SKM-1 (cell line): ENCODE measurements at regions not wholly inside any gene's neighbourhood (a gene's known extent, or its start where the extent isn't known, plus 50 kb on each side); places are given as distances from the start of the nearest gene placed in this dataset.

ENCODE experiments used
- DNase-seq: peaks from one replicate; lab custom pipeline; 2025; ENCODE audit not compliant: unreplicated experiment; lab: John Stamatoyannopoulos, UW

- no peak for DNase-seq
These were observed 420.0 kb upstream of the ST6GAL2 start for GRCh38 chr2:107305966-107306365.

- DNase-seq, result no peak
These were observed 420.9 kb upstream of the ST6GAL2 start for GRCh38 chr2:107306881-107307280.

GRCh38 chr2:107308835-107309234, 422.9 kb upstream of the ST6GAL2 start:
- DNase-seq, result no peak

GRCh38 chr2:107312240-107312639, 426.3 kb upstream of the ST6GAL2 start:
- DNase-seq, result no peak

DNA sequence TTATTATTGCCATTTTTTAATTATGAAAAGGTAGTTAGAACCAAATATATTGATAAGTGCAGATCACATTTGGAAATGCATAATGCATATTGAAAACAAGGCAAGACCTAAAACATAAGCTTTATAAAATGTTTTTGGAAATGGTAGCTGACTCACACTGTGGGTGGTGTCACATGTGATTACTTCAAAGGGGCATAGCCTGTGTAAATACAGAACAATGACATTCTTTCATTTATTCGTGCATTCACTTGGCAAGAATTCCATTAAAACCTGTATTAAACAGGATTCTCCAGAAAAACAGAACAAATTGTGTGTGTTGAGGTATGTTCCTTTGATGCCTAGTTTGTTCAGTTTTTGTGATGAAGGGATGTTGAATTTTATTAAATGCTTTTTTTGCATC, 427.3 kb upstream of the ST6GAL2 start:
- DNase-seq, result no peak

GRCh38 chr2:107320881-107321280, 434.9 kb upstream of the ST6GAL2 start:
- no peak for DNase-seq

DNA sequence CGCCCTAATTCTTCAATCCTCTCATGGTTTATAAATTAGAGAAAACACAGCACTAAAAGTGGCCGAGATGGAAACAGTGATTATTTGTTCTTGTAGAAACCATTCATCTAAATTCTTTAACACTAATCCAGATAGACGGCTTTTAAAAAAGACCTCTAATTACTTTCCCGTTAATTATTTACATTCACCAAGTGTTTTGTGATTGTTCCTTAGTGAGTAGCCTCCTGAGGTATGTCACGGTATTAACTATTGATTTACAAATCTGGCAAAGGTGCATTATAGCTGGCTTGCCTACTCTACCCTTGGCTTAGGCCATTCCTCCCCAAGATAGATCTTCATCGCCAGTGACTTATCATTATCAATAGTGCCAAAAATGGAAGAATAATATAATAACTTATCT, 436.4 kb upstream of the ST6GAL2 start:
- DNase-seq, result no peak

GRCh38 chr2:107323946-107324565, 438.1 kb upstream of the ST6GAL2 start:
- no peak for DNase-seq

GRCh38 chr2:107325981-107326786, 440.2 kb upstream of the ST6GAL2 start:
- no peak for DNase-seq

GRCh38 chr2:107334306-107334705, 448.3 kb upstream of the ST6GAL2 start:
- DNase-seq, result no peak

DNA sequence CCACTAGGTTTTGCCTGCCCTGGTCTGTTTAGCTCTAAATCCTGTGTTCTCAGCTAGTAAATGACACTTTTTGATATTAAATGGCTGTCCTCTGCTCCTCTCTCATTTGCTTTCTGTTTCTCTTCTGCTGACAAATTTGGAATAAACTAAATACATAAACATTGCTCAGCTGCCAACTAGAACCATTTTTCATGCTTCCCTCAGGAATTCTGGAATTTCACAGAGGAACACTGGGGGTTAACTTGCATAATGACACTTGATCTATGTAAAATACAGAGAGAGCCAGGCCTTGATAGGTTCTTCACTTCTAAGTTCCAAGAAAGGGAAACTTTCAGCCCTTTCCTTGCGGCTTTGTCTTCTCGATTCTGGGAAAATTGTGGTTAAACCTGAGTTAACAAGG, 450.6 kb upstream of the ST6GAL2 start:
- DNase-seq, result no peak

- no peak for DNase-seq
These were observed 451.4 kb upstream of the ST6GAL2 start for GRCh38 chr2:107337209-107337898.

DNA sequence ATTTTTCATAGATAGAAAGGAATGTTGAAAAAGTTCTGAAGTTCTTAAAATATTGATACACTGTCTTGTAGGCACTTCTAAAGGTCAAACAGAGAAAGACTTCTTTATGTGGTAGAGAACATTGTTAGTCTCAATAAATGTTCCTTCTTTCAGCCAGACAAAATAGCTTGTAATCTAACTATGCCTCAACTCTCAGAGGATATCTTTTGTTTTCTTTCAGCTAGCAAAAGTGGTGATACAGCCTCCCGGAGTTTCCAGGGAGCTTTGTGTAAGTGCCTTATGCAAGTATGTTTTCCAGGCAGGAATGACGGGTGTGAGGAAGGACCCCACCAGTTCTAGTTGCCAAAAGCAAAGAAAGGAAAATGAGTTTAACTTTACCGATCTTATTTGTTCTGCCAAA, 452.1 kb upstream of the ST6GAL2 start:
- DNase-seq, result no peak

DNA sequence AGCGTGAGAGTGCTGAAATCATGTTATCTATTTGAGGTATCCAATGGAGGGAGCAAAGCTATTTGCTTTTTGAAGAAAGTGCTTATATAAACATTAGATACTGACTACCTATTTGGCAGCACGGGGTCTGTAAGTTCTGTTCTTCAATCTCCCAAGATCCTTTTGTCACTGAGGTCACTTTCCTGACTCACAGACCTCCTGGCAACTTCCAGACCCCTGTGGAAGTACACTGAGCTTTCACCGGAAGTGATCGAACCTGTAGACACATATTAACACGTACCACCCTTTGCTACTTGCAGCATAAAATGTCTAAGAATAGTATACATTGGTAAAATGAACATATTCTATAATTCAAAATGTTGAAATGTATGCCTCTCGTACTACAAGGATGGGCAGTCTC, 452.6 kb upstream of the ST6GAL2 start:
- no peak for DNase-seq

DNA sequence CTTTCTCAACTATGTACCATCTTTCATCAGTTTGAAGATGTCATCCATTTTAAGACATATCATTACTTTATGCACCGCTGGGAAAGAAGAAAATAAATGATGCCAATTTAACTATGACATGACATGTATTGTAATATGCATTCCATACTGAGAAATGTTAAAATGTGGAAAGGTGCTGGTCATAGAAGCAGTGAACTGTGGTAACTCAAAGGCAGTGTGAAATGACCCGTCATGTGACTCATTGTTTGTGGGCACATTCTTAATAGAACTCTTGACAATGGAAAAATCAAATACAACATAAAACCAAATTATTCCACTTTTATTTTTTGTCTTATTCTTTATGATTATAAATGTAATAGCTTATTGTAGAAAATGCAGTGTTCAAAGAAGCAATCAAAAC, 455.0 kb upstream of the ST6GAL2 start:
- DNase-seq, result no peak

DNA sequence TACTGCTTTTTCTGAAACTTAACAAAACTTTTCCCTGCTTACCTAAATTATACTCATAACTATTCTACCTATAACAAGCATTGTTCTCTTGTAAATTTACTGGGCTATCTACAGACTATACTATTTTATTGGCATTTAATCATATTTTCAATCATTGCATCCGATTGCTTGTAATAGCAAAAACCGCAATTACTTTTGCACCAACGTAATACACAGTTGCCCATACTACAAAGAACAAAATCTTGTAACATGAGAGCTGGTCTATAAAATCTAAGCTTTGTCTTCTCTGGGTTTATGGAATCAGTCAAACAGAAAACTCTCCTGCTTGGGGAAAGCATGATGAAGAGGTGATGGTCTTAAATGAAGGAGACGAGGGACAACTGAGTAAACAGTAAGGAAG, 463.4 kb upstream of the ST6GAL2 start:
- DNase-seq, result no peak

DNA sequence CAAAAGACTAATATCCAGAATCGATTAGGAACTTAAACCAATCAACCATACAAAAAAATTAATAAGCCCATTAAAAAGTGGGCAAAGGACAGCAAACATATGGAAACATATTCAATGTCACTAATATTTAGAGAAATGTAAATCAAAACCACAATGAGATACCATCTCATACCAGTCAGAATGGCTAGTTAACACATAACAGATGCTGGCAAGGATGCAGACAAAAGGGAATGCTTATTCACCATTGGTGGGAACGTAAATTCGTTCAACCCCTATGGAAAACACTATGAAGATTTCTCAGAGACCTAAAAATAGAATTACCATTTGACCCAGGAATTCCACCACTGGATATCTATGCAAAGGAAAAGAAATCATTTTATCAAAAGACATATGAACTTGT, 468.2 kb upstream of the ST6GAL2 start:
- no peak for DNase-seq

- no peak for DNase-seq
These were observed 468.3 kb upstream of the RGPD4 start for GRCh38 chr2:107358362-107358761.

GRCh38 chr2:107359021-107359420, 467.7 kb upstream of the RGPD4 start:
- no peak for DNase-seq

- DNase-seq, result no peak
These were observed 464.8 kb upstream of the RGPD4 start for GRCh38 chr2:107361751-107362381.

- no peak for DNase-seq
These were observed 463.7 kb upstream of the RGPD4 start for GRCh38 chr2:107362993-107363392.

DNA sequence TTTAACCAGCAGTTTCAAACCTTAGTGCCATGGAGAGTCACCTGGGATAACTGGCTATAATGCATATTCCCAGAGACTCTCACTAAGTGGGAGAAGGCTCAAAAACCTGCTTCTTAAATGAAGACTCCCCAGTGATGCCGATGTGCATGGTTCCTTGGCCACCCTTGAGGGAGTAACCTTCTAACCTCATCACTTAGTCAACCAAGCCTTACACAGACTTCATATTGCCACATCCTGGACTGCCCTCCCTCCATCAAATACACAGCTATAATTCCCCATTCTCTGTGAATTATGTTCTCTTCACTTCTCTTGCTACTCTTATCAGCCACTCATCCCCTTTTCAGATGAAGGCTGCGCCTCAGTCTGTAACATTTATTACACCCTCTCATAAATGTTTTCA, 462.9 kb upstream of the RGPD4 start:
- DNase-seq, result no peak
